Calu3 (cell line): ENCODE measurements at regions not wholly inside any gene's neighbourhood (a gene's known extent, or its start where the extent isn't known, plus 50 kb on each side); places are given as distances from the start of the nearest gene placed in this dataset.

Source experiments
- BruUV-seq: library from RNA; stranded (reverse); fragments of 400-500 nt; replicated peaks from 2 replicates; lab custom pipeline; 2021; lab: Mats Ljungman, UMichigan
- CTCF ChIA-PET: fragments of 300-600 bp; sonication (Branson Sonifier 250); formaldehyde crosslinking; loops from one replicate; lab custom pipeline; 2022; ENCODE audit warnings: antibody characterized with exemption; lab: Charles Lee
- DNase-seq: peaks from one replicate; pipeline ENCODE4 v3.0.0; 2022
- H3K27ac Mint-ChIP-seq: one replicate; pipeline ENCODE4 v1.8.0; 2022; ENCODE audit warnings: mixed read lengths; ENCODE audit not compliant: unreplicated experiment
- H3K27me3 Mint-ChIP-seq: one replicate; pipeline ENCODE4 v1.8.0; 2022; ENCODE audit warnings: mixed read lengths; ENCODE audit not compliant: unreplicated experiment
- H3K36me3 Mint-ChIP-seq: one replicate; pipeline ENCODE4 v1.8.0; 2022; ENCODE audit warnings: mild to moderate bottlenecking, moderate library complexity, mixed read lengths; ENCODE audit not compliant: insufficient read depth, unreplicated experiment
- H3K4me1 Mint-ChIP-seq: one replicate; pipeline ENCODE4 v1.8.0; 2022; ENCODE audit warnings: mild to moderate bottlenecking, low read depth, mixed read lengths; ENCODE audit not compliant: unreplicated experiment
- H3K4me3 Mint-ChIP-seq: one replicate; pipeline ENCODE4 v1.8.0; 2022; ENCODE audit warnings: mild to moderate bottlenecking, low read depth, moderate library complexity, mixed read lengths; ENCODE audit not compliant: unreplicated experiment
- H3K9me3 Mint-ChIP-seq: one replicate; pipeline ENCODE4 v1.8.0; 2022; ENCODE audit warnings: low read depth, mixed read lengths; ENCODE audit not compliant: unreplicated experiment
- CTCF ChIP-seq: fragments of 200-600 bp; IDR thresholded peaks from one replicate; pipeline ENCODE4 v1.8.0; 2022; ENCODE audit warnings: antibody characterized with exemption; ENCODE audit not compliant: unreplicated experiment
- intact Hi-C: fragments of 100-400 bp; cut with micrococcal nuclease; formaldehyde crosslinking; loops from one replicate; pipeline ENCODE4 v1.10.0; 2022; ENCODE audit not compliant: unreplicated experiment

- no peaks in the 10 kb centered on the region for H3K9me3 Mint-ChIP-seq
- no peaks in the 10 kb centered on the region for H3K4me1 Mint-ChIP-seq
- no peak for TF ChIP-seq CTCF
- peaks cover 55% of the 10 kb centered on the region for H3K27me3 Mint-ChIP-seq
- no peak overlapping the region for H3K4me3 Mint-ChIP-seq
- CTCF ChIA-PET, result no interaction called here
- no TSS peak for BruUV-seq
- no peaks in the 10 kb centered on the region for H3K36me3 Mint-ChIP-seq
- DNase-seq, result no peak
- H3K27ac Mint-ChIP-seq, result no peak overlapping the region
- intact Hi-C loops, result no loop called here
Observed at GRCh38 chr3:71893702-71894479, 108.9 kb upstream of the PROK2 start.

- BruUV-seq, result no TSS peak
- peaks cover 55% of the 10 kb centered on the region for H3K27me3 Mint-ChIP-seq
- DNase-seq, result no peak
- no peaks in the 10 kb centered on the region for H3K4me1 Mint-ChIP-seq
- TF ChIP-seq CTCF, result no peak
- H3K9me3 Mint-ChIP-seq, result no peaks in the 10 kb centered on the region
- H3K4me3 Mint-ChIP-seq, result no peak overlapping the region
- H3K36me3 Mint-ChIP-seq, result no peaks in the 10 kb centered on the region
- CTCF ChIA-PET, result no interaction called here
- H3K27ac Mint-ChIP-seq, result no peak overlapping the region
- intact Hi-C loops, result no loop called here
Observed at GRCh38 chr3:71893122-71893521, 108.2 kb upstream of the PROK2 start.

GRCh38 chr3:71891483-71891882 is 106.5 kb upstream of the PROK2 start:
- Mint-ChIP-seq H3K27me3 (peaks cover 54% of the 10 kb centered on the region), H3K9me3 (no peaks in the 10 kb centered on the region), H3K36me3 (no peaks in the 10 kb centered on the region), H3K27ac (no peak overlapping the region), H3K4me3 (no peak overlapping the region), H3K4me1 (no peaks in the 10 kb centered on the region)
- no peak for DNase-seq
- TF ChIP-seq CTCF, result no peak
- BruUV-seq, result no TSS peak
- intact Hi-C loops, result no loop called here
- CTCF ChIA-PET, result interaction anchor here (0.6 kb wide), 1 partner anchor 714 kb away, joined by 4 read pairs; no protein-coding TSS in a partner anchor

GRCh38 chr3:71890356-71890931 is 105.5 kb upstream of the PROK2 start:
- DNase-seq, result no peak
- Mint-ChIP-seq H3K4me1 (no peaks in the 10 kb centered on the region), H3K4me3 (no peak overlapping the region), H3K27me3 (peaks cover 43% of the 10 kb centered on the region), H3K9me3 (no peaks in the 10 kb centered on the region), H3K27ac (no peak overlapping the region), H3K36me3 (no peaks in the 10 kb centered on the region)
- no peak for TF ChIP-seq CTCF
- intact Hi-C loops, result no loop called here
- no TSS peak for BruUV-seq
- CTCF ChIA-PET, result interaction anchor here (0.6 to 1.1 kb wide), 3 partner anchors 8 to 207 kb away, joined by 3 read pairs; no protein-coding TSS in a partner anchor
